K562 (cell line): ENCODE measurements at regions not wholly inside any gene's neighbourhood (a gene's known extent, or its start where the extent isn't known, plus 50 kb on each side); places are given as distances from the start of the nearest gene placed in this dataset.

ENCODE experiments used
- ATAC-seq: fragments of 200-7000 bp; cut with Tn5 transposase; 3 replicates; pipeline ENCODE4 v1.9.1; 2020; ENCODE audit warnings: moderate library complexity
- BruUV-seq: library from RNA; stranded (reverse); fragments of 400-500 nt; replicated peaks from 2 replicates; lab custom pipeline; 2021; lab: Mats Ljungman, UMichigan
- CTCF ChIA-PET: fragments of 300-600 bp; formaldehyde crosslinking; extraction: SDS; loops from one replicate; lab custom pipeline; 2021; ENCODE audit warnings: low intra/inter-chr PET ratio; lab: Yijun Ruan, JAX
- POLR2A ChIA-PET: fragments of 300-600, 350-650 bp; sonication (Branson Sonifier 250); formaldehyde crosslinking; extraction: SDS; loops from one replicate; lab custom pipeline; 2021; ENCODE audit warnings: antibody characterized with exemption, inconsistent platforms; lab: Yijun Ruan, JAX
- DNase-seq, 4 experiments: peaks; one replicate each; pipeline versions ENCODE4 v3.0.0 to v3.0.0-alpha.2; 2011 to 2018; ENCODE audit warnings: low spot score in 3 of 4, mixed read lengths in 3 of 4; ENCODE audit errors: extremely low read depth in 1 of 4
- FAIRE-seq: peaks from 2 replicates; lab custom pipeline; 2011; peaks lifted over from hg19 to GRCh38; lab: Jason Lieb, UNC
- H2AFZ ChIP-seq: 2 replicates; pipeline ENCODE4 v1.6.0; 2011; ENCODE audit warnings: low read depth, low read length, control low read depth, inconsistent platforms
- H3K27ac ChIP-seq: fragments of 200-600 bp; 3 replicates; pipeline ENCODE4 v1.8.0; 2011; ENCODE audit warnings: low read depth, mild to moderate bottlenecking, control low read depth, inconsistent platforms, low read length, moderate library complexity, mixed read lengths; ENCODE audit errors: extremely low read depth
- H3K27me3 ChIP-seq, 2 experiments: fragments of 300-600 bp in 1 of 2; 2 replicates in 1 of 2; 3 replicates in 1 of 2; pipeline versions ENCODE4 v1.6.0 to v1.8.0; 2011; ENCODE audit warnings: inconsistent platforms in 2 of 2, low read length in 2 of 2, mild to moderate bottlenecking in 1 of 2, mixed read lengths in 1 of 2, moderate library complexity in 1 of 2; ENCODE audit not compliant: control insufficient read depth in 2 of 2, insufficient read depth in 2 of 2
- H3K36me3 ChIP-seq: fragments of 300-600 bp; 3 replicates; pipeline ENCODE4 v1.8.0; 2011; ENCODE audit warnings: mild to moderate bottlenecking, low read length, inconsistent platforms; ENCODE audit not compliant: control insufficient read depth, insufficient read depth
- H3K4me1 ChIP-seq, 2 experiments: fragments of 200-600 bp in 1 of 2; replicated peaks in 1 of 2; 2 replicates in 1 of 2; 3 replicates in 1 of 2; pipeline versions ENCODE4 v1.5.1 to v1.8.0; 2011; ENCODE audit warnings: inconsistent platforms in 2 of 2, low read length in 2 of 2, mild to moderate bottlenecking in 1 of 2, mixed read lengths in 1 of 2, moderate library complexity in 1 of 2; ENCODE audit not compliant: control insufficient read depth in 2 of 2, insufficient read depth in 2 of 2
- H3K4me2 ChIP-seq: 2 replicates; pipeline ENCODE4 v1.6.1; 2011; ENCODE audit warnings: low read length, control low read depth, inconsistent platforms, mixed read lengths; ENCODE audit not compliant: insufficient read depth
- H3K4me3 ChIP-seq: fragments of 200-600 bp; sonication (generic), shearing (Covaris generic); 2 replicates; pipeline ENCODE4 v1.5.1; 2016; ENCODE audit warnings: control low read depth, inconsistent platforms
- H3K79me2 ChIP-seq: fragments of 200-600 bp; 3 replicates; pipeline ENCODE4 v1.8.0; 2011; ENCODE audit warnings: low read length, inconsistent platforms; ENCODE audit not compliant: control insufficient read depth, insufficient read depth
- H3K9ac ChIP-seq, 2 experiments: 2 replicates each; pipeline versions ENCODE4 v1.6.0 to v1.6.1; 2011; ENCODE audit warnings: low read depth in 2 of 2, low read length in 2 of 2, control low read depth in 1 of 2, inconsistent platforms in 1 of 2, mild to moderate bottlenecking in 1 of 2, mixed read lengths in 1 of 2; ENCODE audit not compliant: insufficient read depth in 1 of 2
- H3K9me1 ChIP-seq: one replicate; pipeline ENCODE4 v1.6.0; 2011; ENCODE audit warnings: inconsistent platforms, mild to moderate bottlenecking, low read length, moderate library complexity; ENCODE audit not compliant: control insufficient read depth, insufficient read depth
- H3K9me3 ChIP-seq: replicated peaks from 2 replicates; pipeline ENCODE4 v1.5.1; 2011; ENCODE audit warnings: low read depth, low read length, inconsistent platforms; ENCODE audit not compliant: control insufficient read depth, insufficient read depth
- H4K20me1 ChIP-seq: replicated peaks from 2 replicates; pipeline ENCODE4 v1.6.1; 2011; ENCODE audit warnings: low read length, inconsistent platforms, mixed read lengths; ENCODE audit not compliant: control insufficient read depth, insufficient read depth
- CBX5 ChIP-seq: IDR thresholded peaks from 2 replicates; pipeline ENCODE4 v1.6.1; 2014; ENCODE audit warnings: low read depth, borderline replicate concordance
- CC2D1A ChIP-seq: fragments of 450-650 bp; IDR thresholded peaks from 2 replicates; pipeline ENCODE4 v1.6.1; 2017; ENCODE audit warnings: mild to moderate bottlenecking
- KDM2B ChIP-seq: fragments of 250-450 bp; sonication (Bioruptor Pico); IDR thresholded peaks from 2 replicates; pipeline ENCODE4 v1.8.0; 2021; ENCODE audit warnings: mild to moderate bottlenecking, moderate library complexity
- KLF6 ChIP-seq: fragments of 250-450 bp; sonication (Bioruptor Pico); IDR thresholded peaks from 2 replicates; pipeline ENCODE4 v1.4.0; 2020; ENCODE audit warnings: mild to moderate bottlenecking, moderate library complexity, borderline replicate concordance
- WGBS: fragments of 100-300 bp; shearing (Covaris generic); methylation state at CpG from one replicate; pipeline ENCODE4 v1.1.6; 2016; ENCODE audit warnings: low coverage, mixed read lengths; ENCODE audit not compliant: insufficient coverage; ENCODE audit errors: missing lambda C conversion rate; 5-methylcytosine and 5-hydroxymethylcytosine counted together
- in situ Hi-C: fragments of 300-500 bp; cut with MboI; formaldehyde crosslinking; loops from 4 replicates; pipeline ENCODE4 v1.15.0; 2018; ENCODE audit warnings: inconsistent platforms, mixed read lengths
- intact Hi-C: fragments of 100-400 bp; cut with micrococcal nuclease; formaldehyde crosslinking; loops from 2 replicates; pipeline ENCODE4 v1.14.2; 2022
- TF ChIP-seq, protein P1 (sequence below): fragments of 250-450 bp; sonication (Bioruptor Pico); IDR thresholded peaks from 2 replicates; pipeline ENCODE4 v1.4.0; 2020
- TF ChIP-seq, protein P2 (sequence below): sonication (generic); formaldehyde crosslinking; IDR thresholded peaks from 2 replicates; pipeline ENCODE4 v1.5.0; 2020; ENCODE audit warnings: missing genetic modification reagents

DNA sequence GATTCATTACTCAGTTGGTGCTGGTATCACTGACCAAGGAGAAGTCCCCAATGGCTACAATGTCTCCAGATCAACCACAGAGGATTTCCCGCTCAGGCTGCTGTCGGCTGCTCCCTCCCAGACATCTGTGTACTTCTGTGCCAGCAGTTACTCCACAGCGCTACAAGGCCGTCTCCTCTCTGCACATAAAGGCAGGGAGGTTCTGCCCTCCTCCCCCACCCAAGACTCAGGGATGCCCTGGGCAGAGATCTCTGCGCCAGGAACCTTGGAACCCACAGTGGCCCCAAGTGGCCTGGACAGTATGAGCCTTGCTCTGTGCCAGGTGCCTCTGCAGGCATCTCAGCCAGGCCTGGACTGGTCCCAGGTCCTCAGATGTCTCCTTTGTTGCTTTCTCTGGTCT lies 193.4 kb upstream of the PRSS58 start:
- FAIRE-seq (no peak), ATAC-seq (no peak), DNase-seq (no peak)
- 0% methylated on average over 5 of the region's 5 CpGs for WGBS
- no peaks in the 10 kb centered on the region for H3K36me3 ChIP-seq
- H3K4me3 ChIP-seq: no peak overlapping the region
- H4K20me1 ChIP-seq: no peaks in the 10 kb centered on the region
- intact Hi-C loops: no loop called here
- ChIA-PET CTCF (no interaction called here), POLR2A (no interaction called here)
- in situ Hi-C loops: no loop called here
- peaks cover 0 to 7% of the 10 kb centered on the region in 2 experiments; a peak in 1 of 5 replicates for H3K27me3 ChIP-seq
- H3K9ac ChIP-seq: no peak overlapping the region
- no TSS peak for BruUV-seq
- H3K9me1 ChIP-seq: no peaks in the 10 kb centered on the region
- no peak overlapping the region for H2AFZ ChIP-seq
- no peak overlapping the region for H3K27ac ChIP-seq
- H3K79me2 ChIP-seq: no peaks in the 10 kb centered on the region
- TF ChIP-seq KDM2B (no peak), CBX5 (no peak), CC2D1A (no peak), KLF6 (CRISPR knock-in tag) (no peak)
- TF ChIP-seq, protein P1, sequence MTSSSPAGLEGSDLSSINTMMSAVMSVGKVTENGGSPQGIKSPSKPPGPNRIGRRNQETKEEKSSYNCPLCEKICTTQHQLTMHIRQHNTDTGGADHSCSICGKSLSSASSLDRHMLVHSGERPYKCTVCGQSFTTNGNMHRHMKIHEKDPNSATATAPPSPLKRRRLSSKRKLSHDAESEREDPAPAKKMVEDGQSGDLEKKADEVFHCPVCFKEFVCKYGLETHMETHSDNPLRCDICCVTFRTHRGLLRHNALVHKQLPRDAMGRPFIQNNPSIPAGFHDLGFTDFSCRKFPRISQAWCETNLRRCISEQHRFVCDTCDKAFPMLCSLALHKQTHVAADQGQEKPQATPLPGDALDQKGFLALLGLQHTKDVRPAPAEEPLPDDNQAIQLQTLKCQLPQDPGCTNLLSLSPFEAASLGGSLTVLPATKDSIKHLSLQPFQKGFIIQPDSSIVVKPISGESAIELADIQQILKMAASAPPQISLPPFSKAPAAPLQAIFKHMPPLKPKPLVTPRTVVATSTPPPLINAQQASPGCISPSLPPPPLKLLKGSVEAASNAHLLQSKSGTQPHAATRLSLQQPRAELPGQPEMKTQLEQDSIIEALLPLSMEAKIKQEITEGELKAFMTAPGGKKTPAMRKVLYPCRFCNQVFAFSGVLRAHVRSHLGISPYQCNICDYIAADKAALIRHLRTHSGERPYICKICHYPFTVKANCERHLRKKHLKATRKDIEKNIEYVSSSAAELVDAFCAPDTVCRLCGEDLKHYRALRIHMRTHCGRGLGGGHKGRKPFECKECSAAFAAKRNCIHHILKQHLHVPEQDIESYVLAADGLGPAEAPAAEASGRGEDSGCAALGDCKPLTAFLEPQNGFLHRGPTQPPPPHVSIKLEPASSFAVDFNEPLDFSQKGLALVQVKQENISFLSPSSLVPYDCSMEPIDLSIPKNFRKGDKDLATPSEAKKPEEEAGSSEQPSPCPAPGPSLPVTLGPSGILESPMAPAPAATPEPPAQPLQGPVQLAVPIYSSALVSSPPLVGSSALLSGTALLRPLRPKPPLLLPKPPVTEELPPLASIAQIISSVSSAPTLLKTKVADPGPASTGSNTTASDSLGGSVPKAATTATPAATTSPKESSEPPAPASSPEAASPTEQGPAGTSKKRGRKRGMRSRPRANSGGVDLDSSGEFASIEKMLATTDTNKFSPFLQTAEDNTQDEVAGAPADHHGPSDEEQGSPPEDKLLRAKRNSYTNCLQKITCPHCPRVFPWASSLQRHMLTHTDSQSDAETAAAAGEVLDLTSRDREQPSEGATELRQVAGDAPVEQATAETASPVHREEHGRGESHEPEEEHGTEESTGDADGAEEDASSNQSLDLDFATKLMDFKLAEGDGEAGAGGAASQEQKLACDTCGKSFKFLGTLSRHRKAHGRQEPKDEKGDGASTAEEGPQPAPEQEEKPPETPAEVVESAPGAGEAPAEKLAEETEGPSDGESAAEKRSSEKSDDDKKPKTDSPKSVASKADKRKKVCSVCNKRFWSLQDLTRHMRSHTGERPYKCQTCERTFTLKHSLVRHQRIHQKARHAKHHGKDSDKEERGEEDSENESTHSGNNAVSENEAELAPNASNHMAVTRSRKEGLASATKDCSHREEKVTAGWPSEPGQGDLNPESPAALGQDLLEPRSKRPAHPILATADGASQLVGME: no peak
- TF ChIP-seq, protein P2, sequence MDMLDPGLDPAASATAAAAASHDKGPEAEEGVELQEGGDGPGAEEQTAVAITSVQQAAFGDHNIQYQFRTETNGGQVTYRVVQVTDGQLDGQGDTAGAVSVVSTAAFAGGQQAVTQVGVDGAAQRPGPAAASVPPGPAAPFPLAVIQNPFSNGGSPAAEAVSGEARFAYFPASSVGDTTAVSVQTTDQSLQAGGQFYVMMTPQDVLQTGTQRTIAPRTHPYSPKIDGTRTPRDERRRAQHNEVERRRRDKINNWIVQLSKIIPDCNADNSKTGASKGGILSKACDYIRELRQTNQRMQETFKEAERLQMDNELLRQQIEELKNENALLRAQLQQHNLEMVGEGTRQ (CRISPR knock-in tag): no peak
- H3K4me2 ChIP-seq: no peak overlapping the region
- H3K4me1 ChIP-seq: no peaks in the 10 kb centered on the region
- no peaks in the 10 kb centered on the region for H3K9me3 ChIP-seq
